ENCODE measurements at regions not wholly inside any gene's neighbourhood (a gene's known extent, or its start where the extent isn't known, plus 50 kb on each side); places are given as distances from the start of the nearest gene placed in this dataset.

GRCh38 chr1:119285482-119285881 is 83.1 kb upstream of the HAO2 start:
- DNase-seq (ENCODE audit: low read depth, low spot score), result peak; percentile 66

GRCh38 chr1:119286587-119287181 is 81.9 kb upstream of the HAO2 start:
- TF ChIP-seq CTCF (IDR thresholded peaks at IDR 0.05; ENCODE audit: low read depth, low read length), result peak; percentile 62
- DNase-seq (ENCODE audit: low read depth, low spot score), result peak; percentile 39
- H3K4me3 ChIP-seq (ENCODE audit: low read depth, low read length), result no peak overlapping the region
- in situ Hi-C loops (cut with HindIII; ENCODE audit: low sequenced_read_pairs), result no loop called here

More at GRCh38 chr1:119285482-119285881, 83.1 kb upstream of the HAO2 start:
- in situ Hi-C loops (cut with HindIII; ENCODE audit: low sequenced_read_pairs), result no loop called here
- no peak for TF ChIP-seq CTCF (IDR thresholded peaks at IDR 0.05; ENCODE audit: low read depth, low read length)
- no peak overlapping the region for H3K4me3 ChIP-seq (ENCODE audit: low read depth, low read length)

- peak; percentile 34 for DNase-seq (ENCODE audit: low read depth, low spot score)
- no peak overlapping the region for H3K4me3 ChIP-seq (ENCODE audit: low read depth, low read length)
- TF ChIP-seq CTCF (IDR thresholded peaks at IDR 0.05; ENCODE audit: low read depth, low read length), result no peak
- in situ Hi-C loops (cut with HindIII; ENCODE audit: low sequenced_read_pairs), result no loop called here
Measured at GRCh38 chr1:119288751-119289150, 79.8 kb upstream of the HAO2 start.

GRCh38 chr1:119290297-119290696 is 78.3 kb upstream of the HAO2 start:
- TF ChIP-seq CTCF (IDR thresholded peaks at IDR 0.05; ENCODE audit: low read depth, low read length), result no peak
- no peak overlapping the region for H3K4me3 ChIP-seq (ENCODE audit: low read depth, low read length)
- DNase-seq (ENCODE audit: low read depth, low spot score), result no peak
- in situ Hi-C loops (cut with HindIII; ENCODE audit: low sequenced_read_pairs), result no loop called here

GRCh38 chr1:119291611-119292206 is 76.9 kb upstream of the HAO2 start:
- no peak for DNase-seq (ENCODE audit: low read depth, low spot score)
- in situ Hi-C loops (cut with HindIII; ENCODE audit: low sequenced_read_pairs), result no loop called here
- no peak overlapping the region for H3K4me3 ChIP-seq (ENCODE audit: low read depth, low read length)
- no peak for TF ChIP-seq CTCF (IDR thresholded peaks at IDR 0.05; ENCODE audit: low read depth, low read length)

GRCh38 chr1:119293797-119294196 is 74.8 kb upstream of the HAO2 start:
- in situ Hi-C loops (cut with HindIII; ENCODE audit: low sequenced_read_pairs), result no loop called here
- no peak overlapping the region for H3K4me3 ChIP-seq (ENCODE audit: low read depth, low read length)
- no peak for DNase-seq (ENCODE audit: low read depth, low spot score)
- TF ChIP-seq CTCF (IDR thresholded peaks at IDR 0.05; ENCODE audit: low read depth, low read length), result no peak

Measured in astrocyte of the spinal cord (primary cell).